A673 (cell line): ENCODE measurements at regions not wholly inside any gene's neighbourhood (a gene's known extent, or its start where the extent isn't known, plus 50 kb on each side); places are given as distances from the start of the nearest gene placed in this dataset.

Experiments used
- EZH2 ChIP-seq: fragments of 200-600 bp; sonication (generic); IDR thresholded peaks from 2 replicates; pipeline ENCODE4 v1.6.1; 2017; ENCODE audit warnings: borderline replicate concordance, low read depth, mild to moderate bottlenecking, mixed read lengths, antibody characterized with exemption, low read length; ENCODE audit not compliant: poor library complexity, severe bottlenecking
- TF ChIP-seq, protein P1 (sequence below): fragments of 300-800, 200-600 bp; sonication (generic); conservative IDR thresholded peaks from 2 replicates; pipeline ENCODE4 v1.5.1; 2017; ENCODE audit warnings: low read depth, mild to moderate bottlenecking, antibody characterized with exemption, low read length, moderate library complexity, mixed read lengths

DNA sequence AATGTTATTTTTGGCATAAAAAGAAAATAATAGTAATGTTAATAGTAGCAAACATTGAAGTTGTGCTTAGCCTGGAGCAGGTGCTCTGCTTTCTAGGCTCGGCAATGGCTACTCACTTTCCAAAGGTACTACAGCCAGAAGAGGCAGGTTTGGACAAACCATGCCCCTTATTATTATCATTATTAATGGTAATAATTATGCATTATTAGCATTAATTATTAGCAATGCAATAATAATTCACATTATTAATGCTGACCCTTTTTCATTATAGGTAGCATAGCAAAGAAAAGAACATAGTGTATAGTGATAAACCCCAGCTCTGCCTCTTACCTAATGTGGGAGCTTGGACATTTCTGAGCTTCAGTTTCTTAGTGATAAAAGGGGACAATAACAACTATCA lies 171.4 kb downstream of the EDEM1 start:
- TF ChIP-seq, protein P1, sequence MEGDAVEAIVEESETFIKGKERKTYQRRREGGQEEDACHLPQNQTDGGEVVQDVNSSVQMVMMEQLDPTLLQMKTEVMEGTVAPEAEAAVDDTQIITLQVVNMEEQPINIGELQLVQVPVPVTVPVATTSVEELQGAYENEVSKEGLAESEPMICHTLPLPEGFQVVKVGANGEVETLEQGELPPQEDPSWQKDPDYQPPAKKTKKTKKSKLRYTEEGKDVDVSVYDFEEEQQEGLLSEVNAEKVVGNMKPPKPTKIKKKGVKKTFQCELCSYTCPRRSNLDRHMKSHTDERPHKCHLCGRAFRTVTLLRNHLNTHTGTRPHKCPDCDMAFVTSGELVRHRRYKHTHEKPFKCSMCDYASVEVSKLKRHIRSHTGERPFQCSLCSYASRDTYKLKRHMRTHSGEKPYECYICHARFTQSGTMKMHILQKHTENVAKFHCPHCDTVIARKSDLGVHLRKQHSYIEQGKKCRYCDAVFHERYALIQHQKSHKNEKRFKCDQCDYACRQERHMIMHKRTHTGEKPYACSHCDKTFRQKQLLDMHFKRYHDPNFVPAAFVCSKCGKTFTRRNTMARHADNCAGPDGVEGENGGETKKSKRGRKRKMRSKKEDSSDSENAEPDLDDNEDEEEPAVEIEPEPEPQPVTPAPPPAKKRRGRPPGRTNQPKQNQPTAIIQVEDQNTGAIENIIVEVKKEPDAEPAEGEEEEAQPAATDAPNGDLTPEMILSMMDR, result no peak
- no peak for TF ChIP-seq EZH2
